Loucy (cell line): ENCODE measurements at regions not wholly inside any gene's neighbourhood (a gene's known extent, or its start where the extent isn't known, plus 50 kb on each side); places are given as distances from the start of the nearest gene placed in this dataset.

Experiments used
- CTCF ChIP-seq: fragments of 200-600 bp; sonication (generic); conservative IDR thresholded peaks from 2 replicates; pipeline ENCODE4 v1.5.1; 2014; ENCODE audit warnings: mild to moderate bottlenecking, antibody characterized with exemption, low read length
- EZH2phosphoT487 ChIP-seq: fragments of 200-600 bp; IDR thresholded peaks from 2 replicates; pipeline ENCODE4 v1.6.1; 2018; ENCODE audit warnings: antibody characterized with exemption, mild to moderate bottlenecking, moderate library complexity, borderline replicate concordance

GRCh38 chr2:94759211-94759610 is 112.0 kb upstream of the TEKT4 start:
- TF ChIP-seq CTCF (no peak), EZH2phosphoT487 (no peak)
